ENCODE measurements at regions not wholly inside any gene's neighbourhood (a gene's known extent, or its start where the extent isn't known, plus 50 kb on each side); places are given as distances from the start of the nearest gene placed in this dataset.
A peak's percentile ranks its signal among the peaks of the same experiment; 100 is the strongest.

DNA sequence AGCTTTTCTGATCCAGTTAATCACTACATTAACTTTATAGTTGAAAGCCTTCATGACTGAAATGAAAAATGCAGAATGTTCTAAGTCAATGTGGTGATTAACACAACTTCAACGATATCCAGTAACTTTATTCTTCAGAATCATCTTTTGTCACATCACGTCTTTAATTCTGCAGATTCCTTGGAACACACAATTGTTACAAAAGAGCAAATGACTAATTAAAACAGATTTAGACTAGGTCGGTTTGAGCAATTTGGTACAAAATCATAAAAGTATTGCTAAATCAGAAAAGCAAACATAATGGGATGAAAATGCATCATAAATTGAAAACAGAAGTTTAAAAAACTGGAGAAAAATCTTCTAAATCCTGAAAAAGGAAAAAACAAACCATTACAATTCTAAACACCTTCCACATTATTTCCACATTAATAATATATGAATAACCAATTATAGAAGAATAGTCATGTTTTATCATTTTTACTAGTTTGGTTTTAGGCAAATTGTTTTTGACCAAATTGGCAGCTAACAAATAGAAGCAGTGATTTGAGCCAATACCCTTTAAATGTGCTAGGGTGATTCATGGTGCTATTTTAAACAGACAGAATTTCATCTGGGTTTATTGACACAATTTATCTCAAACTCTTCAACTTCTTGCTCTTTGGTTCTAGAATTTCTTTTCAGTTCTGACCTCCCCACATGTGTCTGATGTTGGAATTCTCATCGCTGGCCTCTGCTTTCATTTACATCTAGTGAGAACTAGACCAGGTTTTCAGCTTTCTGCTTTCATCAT, 468.1 kb upstream of the PTBP2 start:
- H3K36me3 Mint-ChIP-seq (ENCODE audit: low read depth) = no peaks in the 10 kb centered on the region
- H3K4me1 Mint-ChIP-seq (ENCODE audit: low read depth) = no peaks in the 10 kb centered on the region
- no peak for DNase-seq
- TF ChIP-seq, protein P1, sequence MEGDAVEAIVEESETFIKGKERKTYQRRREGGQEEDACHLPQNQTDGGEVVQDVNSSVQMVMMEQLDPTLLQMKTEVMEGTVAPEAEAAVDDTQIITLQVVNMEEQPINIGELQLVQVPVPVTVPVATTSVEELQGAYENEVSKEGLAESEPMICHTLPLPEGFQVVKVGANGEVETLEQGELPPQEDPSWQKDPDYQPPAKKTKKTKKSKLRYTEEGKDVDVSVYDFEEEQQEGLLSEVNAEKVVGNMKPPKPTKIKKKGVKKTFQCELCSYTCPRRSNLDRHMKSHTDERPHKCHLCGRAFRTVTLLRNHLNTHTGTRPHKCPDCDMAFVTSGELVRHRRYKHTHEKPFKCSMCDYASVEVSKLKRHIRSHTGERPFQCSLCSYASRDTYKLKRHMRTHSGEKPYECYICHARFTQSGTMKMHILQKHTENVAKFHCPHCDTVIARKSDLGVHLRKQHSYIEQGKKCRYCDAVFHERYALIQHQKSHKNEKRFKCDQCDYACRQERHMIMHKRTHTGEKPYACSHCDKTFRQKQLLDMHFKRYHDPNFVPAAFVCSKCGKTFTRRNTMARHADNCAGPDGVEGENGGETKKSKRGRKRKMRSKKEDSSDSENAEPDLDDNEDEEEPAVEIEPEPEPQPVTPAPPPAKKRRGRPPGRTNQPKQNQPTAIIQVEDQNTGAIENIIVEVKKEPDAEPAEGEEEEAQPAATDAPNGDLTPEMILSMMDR (IDR thresholded peaks at IDR 0.05) = no peak
- no peak overlapping the region for H3K27ac Mint-ChIP-seq
- H3K9me3 Mint-ChIP-seq = no peaks in the 10 kb centered on the region
- H3K4me3 Mint-ChIP-seq = no peak overlapping the region
- peaks cover 4% of the 10 kb centered on the region; the same call in 1 of the 2 replicates for H3K27me3 Mint-ChIP-seq (ENCODE audit: insufficient read depth)

DNA sequence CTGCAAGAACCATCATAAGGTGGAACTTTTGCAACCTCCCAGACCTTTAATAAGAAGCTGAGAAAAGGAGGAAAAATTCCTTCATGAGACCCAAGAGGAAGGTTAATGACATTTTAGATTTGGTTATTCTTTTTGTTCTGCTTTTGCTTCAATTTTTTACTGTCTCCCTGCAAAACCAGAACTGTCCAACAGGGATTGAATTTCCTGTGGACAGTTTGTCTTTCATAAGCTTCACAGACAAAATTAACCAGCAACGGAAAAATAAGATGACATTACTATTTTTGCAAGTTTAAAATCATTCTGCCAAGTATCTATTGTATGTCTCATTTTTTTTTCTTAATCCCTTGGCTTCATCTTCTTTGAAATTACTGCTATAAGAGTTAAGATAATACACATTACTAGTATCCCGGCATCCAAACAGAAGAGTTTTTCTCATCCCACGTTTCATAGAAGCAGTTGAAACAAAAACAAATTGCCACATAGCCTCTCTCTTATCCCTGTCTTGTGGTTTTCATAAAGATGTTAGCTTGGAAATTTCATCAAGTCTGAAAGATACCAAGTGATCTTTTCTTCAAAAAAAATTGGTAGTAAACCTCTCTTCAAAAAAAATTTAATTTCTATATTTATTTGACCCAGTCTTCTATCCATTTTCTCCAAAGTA, 465.3 kb upstream of the PTBP2 start:
- no peak for DNase-seq
- Mint-ChIP-seq H3K4me1 (ENCODE audit: low read depth) (no peaks in the 10 kb centered on the region), H3K36me3 (ENCODE audit: low read depth) (no peaks in the 10 kb centered on the region), H3K27me3 (ENCODE audit: insufficient read depth) (peaks cover 2% of the 10 kb centered on the region; the same call in 1 of the 2 replicates), H3K27ac (no peak overlapping the region), H3K9me3 (no peaks in the 10 kb centered on the region), H3K4me3 (no peak overlapping the region)
- TF ChIP-seq, protein P1 (IDR thresholded peaks at IDR 0.05) = 0 out of 2 replicates have a peak, but pooled peaks have one; percentile 12

DNA sequence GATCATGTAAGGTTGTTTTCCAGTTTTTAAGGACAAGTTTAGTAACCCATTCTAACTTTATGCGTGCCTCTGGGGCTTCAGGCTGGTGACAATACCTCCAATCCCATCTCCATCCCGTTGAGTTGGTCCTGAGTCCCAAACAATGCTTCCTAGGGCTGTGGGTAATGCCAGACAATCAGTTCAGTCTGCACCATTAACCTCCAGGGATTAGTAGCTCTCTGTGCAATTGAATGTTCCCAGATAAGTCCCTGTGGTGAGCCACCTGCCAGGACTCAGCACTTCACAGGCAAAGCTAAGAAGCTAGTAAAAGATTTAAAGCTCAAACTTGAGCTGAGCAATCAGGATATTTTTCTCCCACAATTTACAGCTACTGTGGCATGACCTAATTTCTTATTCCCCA, 462.2 kb upstream of the PTBP2 start:
- H3K4me1 Mint-ChIP-seq (ENCODE audit: low read depth) = no peaks in the 10 kb centered on the region
- no peaks in the 10 kb centered on the region for H3K27me3 Mint-ChIP-seq (ENCODE audit: insufficient read depth)
- TF ChIP-seq, protein P1 (IDR thresholded peaks at IDR 0.05) = no peak
- H3K36me3 Mint-ChIP-seq (ENCODE audit: low read depth) = no peaks in the 10 kb centered on the region
- no peak overlapping the region for H3K27ac Mint-ChIP-seq
- no peak overlapping the region for H3K4me3 Mint-ChIP-seq
- DNase-seq = no peak
- no peaks in the 10 kb centered on the region for H3K9me3 Mint-ChIP-seq

DNA sequence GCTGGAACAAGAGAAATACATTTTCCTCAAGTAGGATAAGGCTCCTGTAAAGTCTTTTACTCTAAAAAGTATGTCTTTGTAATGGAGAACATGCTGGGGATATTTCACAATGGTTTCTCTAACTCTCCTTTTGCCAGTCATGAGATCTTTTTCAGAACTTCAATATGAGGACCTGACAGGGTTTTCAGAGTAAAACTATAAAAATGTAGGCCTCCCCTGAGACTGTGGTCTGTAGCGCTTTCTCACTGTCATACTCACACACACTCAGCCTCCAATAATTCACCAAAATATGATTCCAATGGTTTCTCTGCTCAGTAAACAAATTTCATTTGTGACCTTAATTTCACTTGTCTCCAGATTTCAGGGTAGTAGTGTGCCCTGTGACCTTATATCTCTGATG, 440.1 kb upstream of the PTBP2 start:
- TF ChIP-seq, protein P1 (IDR thresholded peaks at IDR 0.05) = no peak
- Mint-ChIP-seq H3K27me3 (ENCODE audit: insufficient read depth) (no peaks in the 10 kb centered on the region), H3K4me1 (ENCODE audit: low read depth) (no peaks in the 10 kb centered on the region), H3K4me3 (no peak overlapping the region), H3K27ac (no peak overlapping the region), H3K9me3 (no peaks in the 10 kb centered on the region), H3K36me3 (ENCODE audit: low read depth) (no peaks in the 10 kb centered on the region)
- no peak for DNase-seq

DNA sequence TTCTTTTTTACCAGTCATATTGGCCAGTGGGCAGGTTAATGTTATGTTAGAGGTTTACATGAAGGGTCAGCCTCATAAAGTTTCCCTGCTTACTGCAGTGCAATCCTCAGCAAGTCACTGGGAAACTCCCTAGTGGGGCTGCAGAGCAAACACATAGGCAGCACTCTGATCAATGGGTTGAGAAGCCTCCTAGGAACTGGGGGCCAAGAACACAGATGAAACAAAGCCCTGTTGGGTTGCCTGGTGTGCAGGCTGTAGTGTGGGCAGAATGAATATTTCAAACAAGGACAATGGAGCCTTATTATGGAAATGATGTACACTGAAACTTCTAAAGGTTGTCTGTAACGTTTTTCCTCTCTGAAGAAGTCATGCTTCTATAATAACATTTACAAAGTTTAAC, 431.6 kb upstream of the PTBP2 start:
- H3K4me1 Mint-ChIP-seq (ENCODE audit: low read depth) = no peaks in the 10 kb centered on the region
- H3K27ac Mint-ChIP-seq = no peak overlapping the region
- peaks cover 7% of the 10 kb centered on the region; the same call in 1 of the 2 replicates for H3K9me3 Mint-ChIP-seq
- TF ChIP-seq, protein P1 (IDR thresholded peaks at IDR 0.05) = no peak
- no peak for DNase-seq
- no peaks in the 10 kb centered on the region for H3K36me3 Mint-ChIP-seq (ENCODE audit: low read depth)
- H3K27me3 Mint-ChIP-seq (ENCODE audit: insufficient read depth) = peaks cover 2% of the 10 kb centered on the region; the same call in 1 of the 2 replicates
- no peak overlapping the region for H3K4me3 Mint-ChIP-seq
